Kidney epithelial cell (primary cell): ENCODE measurements at regions not wholly inside any gene's neighbourhood (a gene's known extent, or its start where the extent isn't known, plus 50 kb on each side); places are given as distances from the start of the nearest gene placed in this dataset.

Experiments
- DNase-seq: peaks from one replicate; pipeline ENCODE4 v3.0.0-alpha.2; 2010; ENCODE audit warnings: low read depth
- H3K27me3 ChIP-seq: 2 replicates; pipeline ENCODE4 v1.6.0; 2011; ENCODE audit warnings: low read length; ENCODE audit not compliant: control insufficient read depth, insufficient read depth
- H3K36me3 ChIP-seq: 2 replicates; pipeline ENCODE4 v1.5.1; 2011; ENCODE audit warnings: low read length; ENCODE audit not compliant: control insufficient read depth, insufficient read depth
- H3K4me3 ChIP-seq: 2 replicates; pipeline ENCODE4 v1.5.1; 2011; ENCODE audit warnings: low read depth, mild to moderate bottlenecking, control low read depth, low read length
- TF ChIP-seq, protein P1 (sequence below): IDR thresholded peaks from 2 replicates; pipeline ENCODE4 v1.5.1; 2011; ENCODE audit warnings: mild to moderate bottlenecking, moderate library complexity, low read length, control low read depth, inconsistent platforms; ENCODE audit not compliant: insufficient read depth, poor library complexity, severe bottlenecking

DNA sequence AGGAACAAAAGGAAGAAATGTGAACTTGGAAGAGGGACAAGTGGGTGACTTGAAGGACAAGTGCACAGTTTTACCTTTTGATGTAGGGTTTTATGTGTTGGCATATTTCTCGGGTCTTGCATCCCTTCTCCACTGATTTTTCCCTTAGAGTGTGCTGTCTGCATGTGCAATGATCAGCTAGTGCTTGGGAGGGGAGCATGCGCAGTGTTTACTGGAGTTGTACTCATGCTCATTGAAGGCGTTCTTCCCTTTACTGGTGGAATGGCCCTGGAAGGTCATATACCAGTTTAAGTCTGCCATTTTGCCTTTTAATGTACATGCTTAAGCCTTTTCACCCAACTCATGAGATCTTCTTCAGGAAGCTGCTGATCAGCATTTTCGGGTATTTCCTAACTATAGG lies 1168.0 kb downstream of the SUCLG1 start:
- H3K27me3 ChIP-seq, result no peaks in the 10 kb centered on the region
- TF ChIP-seq, protein P1, sequence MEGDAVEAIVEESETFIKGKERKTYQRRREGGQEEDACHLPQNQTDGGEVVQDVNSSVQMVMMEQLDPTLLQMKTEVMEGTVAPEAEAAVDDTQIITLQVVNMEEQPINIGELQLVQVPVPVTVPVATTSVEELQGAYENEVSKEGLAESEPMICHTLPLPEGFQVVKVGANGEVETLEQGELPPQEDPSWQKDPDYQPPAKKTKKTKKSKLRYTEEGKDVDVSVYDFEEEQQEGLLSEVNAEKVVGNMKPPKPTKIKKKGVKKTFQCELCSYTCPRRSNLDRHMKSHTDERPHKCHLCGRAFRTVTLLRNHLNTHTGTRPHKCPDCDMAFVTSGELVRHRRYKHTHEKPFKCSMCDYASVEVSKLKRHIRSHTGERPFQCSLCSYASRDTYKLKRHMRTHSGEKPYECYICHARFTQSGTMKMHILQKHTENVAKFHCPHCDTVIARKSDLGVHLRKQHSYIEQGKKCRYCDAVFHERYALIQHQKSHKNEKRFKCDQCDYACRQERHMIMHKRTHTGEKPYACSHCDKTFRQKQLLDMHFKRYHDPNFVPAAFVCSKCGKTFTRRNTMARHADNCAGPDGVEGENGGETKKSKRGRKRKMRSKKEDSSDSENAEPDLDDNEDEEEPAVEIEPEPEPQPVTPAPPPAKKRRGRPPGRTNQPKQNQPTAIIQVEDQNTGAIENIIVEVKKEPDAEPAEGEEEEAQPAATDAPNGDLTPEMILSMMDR, result no peak
- no peak for DNase-seq
- no peak overlapping the region for H3K4me3 ChIP-seq
- H3K36me3 ChIP-seq, result no peaks in the 10 kb centered on the region

DNA sequence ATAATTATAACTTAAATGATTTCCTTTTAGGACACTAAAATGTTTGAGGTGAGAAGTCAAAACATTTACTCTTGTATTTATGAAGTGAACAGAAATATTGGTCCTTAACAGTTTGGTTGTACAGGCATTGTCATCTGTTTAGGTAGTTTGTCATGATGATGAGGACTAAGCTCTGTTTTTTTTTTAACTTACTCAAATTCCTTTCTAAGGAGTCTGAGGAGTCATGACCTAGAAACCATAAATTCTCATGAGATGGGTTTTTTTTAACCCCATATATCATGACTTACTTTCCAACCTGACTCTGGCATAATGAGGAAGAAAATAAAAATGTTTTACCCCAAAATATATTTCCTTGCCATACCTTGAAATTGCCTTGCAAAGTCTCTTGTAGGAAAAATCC lies 1176.2 kb downstream of the SUCLG1 start:
- no peak for DNase-seq
- Histone ChIP-seq H3K4me3 (no peak overlapping the region), H3K27me3 (no peaks in the 10 kb centered on the region), H3K36me3 (no peaks in the 10 kb centered on the region)
- TF ChIP-seq, protein P1, result no peak

DNA sequence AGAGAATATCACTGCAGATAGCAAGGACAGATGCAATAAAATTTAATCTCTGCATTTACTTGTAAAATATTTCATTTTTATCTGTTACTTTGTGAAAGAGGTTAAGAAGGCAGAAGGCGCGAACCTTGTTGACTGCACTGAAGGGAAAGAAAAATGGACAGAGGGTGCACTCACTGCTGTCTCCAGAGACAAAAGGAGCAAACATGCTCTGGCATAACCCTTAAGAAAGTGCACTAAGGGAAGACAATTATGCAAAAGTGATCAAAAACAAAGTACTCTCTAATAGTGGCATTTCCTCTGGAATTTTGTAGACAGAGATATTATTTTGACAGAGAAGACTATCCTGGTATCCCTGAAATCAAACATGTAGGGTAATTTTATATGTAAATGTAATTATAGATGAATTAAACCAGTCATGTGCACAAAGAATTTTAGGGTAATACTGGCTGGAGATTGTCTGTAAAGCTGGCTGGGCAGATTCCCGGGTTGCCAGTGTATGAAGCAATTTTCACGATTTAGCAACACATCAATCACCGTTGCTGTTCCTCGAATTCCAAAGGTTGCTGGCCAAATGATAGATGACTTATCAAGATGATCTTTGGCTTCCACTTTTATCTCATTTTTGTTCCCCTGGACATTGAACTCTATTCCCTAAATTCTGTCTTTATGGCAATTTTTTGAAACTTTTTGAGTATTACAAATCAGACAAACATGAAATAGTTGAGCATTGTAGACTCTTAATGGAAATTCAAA lies 1176.9 kb downstream of the SUCLG1 start:
- TF ChIP-seq, protein P1, result no peak
- Histone ChIP-seq H3K27me3 (no peaks in the 10 kb centered on the region), H3K4me3 (no peak overlapping the region), H3K36me3 (no peaks in the 10 kb centered on the region)
- DNase-seq, result no peak

DNA sequence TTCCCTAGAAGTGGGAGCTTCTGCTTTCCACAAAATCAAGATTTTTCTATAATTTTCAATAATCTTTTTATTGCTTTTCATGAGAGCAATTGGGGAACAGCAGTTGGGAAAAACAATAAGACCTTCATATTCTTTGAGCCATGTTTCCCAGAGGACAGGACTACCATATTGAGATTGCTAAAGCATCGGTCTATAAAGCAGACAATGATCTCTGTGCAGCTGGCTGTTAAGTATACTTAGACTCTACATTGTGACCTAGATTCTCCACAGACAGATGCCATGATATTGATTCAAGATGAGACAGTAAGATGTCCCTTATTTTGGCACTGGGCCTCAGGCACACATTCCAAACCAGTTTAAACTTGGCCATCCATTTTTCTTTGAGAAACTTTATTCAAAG lies 1178.7 kb downstream of the SUCLG1 start:
- TF ChIP-seq, protein P1, result no peak
- no peaks in the 10 kb centered on the region for H3K27me3 ChIP-seq
- no peaks in the 10 kb centered on the region for H3K36me3 ChIP-seq
- H3K4me3 ChIP-seq, result no peak overlapping the region
- DNase-seq, result no peak

DNA sequence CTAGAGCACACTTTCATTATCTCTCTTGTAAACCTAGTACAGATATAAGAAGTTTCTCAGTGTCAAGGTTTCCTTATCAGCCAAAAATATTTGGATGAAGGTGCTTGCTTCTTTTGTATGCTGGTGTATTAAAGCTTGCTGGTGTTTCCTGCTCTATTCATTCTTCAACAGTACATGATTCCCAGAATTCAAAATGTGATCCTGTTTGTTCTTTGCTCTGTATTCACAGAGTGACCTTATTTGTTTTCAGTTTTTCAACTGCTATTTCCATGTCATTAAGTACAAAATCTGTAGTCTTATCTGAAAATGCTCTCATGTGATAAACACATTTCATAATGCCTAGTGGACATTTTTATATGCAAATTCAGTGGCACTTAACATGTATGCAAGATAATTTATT lies 1185.8 kb downstream of the SUCLG1 start:
- no peak overlapping the region for H3K4me3 ChIP-seq
- DNase-seq, result no peak

More for the DNA sequence above, 1185.8 kb downstream of the SUCLG1 start:
- TF ChIP-seq, protein P1, result no peak
- Histone ChIP-seq H3K27me3 (no peaks in the 10 kb centered on the region), H3K36me3 (no peaks in the 10 kb centered on the region)
